Ovary (tissue), 3 donors: ENCODE measurements at regions not wholly inside any gene's neighbourhood (a gene's known extent, or its start where the extent isn't known, plus 50 kb on each side); places are given as distances from the start of the nearest gene placed in this dataset.

Experiments
- EP300 ChIP-seq: sonication (generic); formaldehyde crosslinking; IDR thresholded peaks from one replicate; pipeline ENCODE4 v1.6.1; 2017; ENCODE audit warnings: antibody characterized with exemption
- POLR2A ChIP-seq: fragments of 450-650 bp; IDR thresholded peaks from one replicate; pipeline ENCODE4 v1.6.1; 2017; ENCODE audit warnings: antibody characterized with exemption, mild to moderate bottlenecking, moderate library complexity
- TF ChIP-seq, protein P1 (sequence below), 3 donors: fragments of 450-650 bp in 2 of 3; fragments of 200-600 bp in 1 of 3; IDR thresholded peaks; one replicate each; pipeline versions ENCODE4 v1.5.1 to v1.8.0; 2016 to 2022; ENCODE audit warnings: antibody characterized with exemption in 3 of 3, mild to moderate bottlenecking in 1 of 3
- donor health status: DM: no; HTN: no; CAD: no.

DNA sequence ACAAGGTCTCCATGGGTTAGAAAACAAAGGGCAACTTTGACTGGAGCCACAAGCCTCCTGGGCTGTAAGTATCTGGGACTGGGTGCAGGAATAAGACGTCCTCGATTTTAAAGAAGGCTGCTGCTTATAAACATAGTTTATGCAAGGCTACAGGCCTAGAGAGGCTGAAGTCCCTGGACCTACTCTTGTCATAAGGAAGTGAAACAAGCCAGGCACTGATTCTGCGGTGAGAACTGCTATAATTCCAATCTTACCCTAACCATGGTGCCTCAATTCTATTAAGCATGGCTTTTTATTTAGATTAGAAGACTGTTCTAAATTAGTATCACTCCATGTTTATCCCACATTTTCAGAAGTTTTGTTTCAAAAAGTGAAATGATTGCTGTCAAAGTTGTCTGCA is 777.6 kb downstream of the PLOD2 start:
- TF ChIP-seq, protein P1, sequence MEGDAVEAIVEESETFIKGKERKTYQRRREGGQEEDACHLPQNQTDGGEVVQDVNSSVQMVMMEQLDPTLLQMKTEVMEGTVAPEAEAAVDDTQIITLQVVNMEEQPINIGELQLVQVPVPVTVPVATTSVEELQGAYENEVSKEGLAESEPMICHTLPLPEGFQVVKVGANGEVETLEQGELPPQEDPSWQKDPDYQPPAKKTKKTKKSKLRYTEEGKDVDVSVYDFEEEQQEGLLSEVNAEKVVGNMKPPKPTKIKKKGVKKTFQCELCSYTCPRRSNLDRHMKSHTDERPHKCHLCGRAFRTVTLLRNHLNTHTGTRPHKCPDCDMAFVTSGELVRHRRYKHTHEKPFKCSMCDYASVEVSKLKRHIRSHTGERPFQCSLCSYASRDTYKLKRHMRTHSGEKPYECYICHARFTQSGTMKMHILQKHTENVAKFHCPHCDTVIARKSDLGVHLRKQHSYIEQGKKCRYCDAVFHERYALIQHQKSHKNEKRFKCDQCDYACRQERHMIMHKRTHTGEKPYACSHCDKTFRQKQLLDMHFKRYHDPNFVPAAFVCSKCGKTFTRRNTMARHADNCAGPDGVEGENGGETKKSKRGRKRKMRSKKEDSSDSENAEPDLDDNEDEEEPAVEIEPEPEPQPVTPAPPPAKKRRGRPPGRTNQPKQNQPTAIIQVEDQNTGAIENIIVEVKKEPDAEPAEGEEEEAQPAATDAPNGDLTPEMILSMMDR (IDR thresholded peaks at IDR 0.05): no peak
- no peak for TF ChIP-seq POLR2A
- TF ChIP-seq EP300: no peak
